SU-DHL-6 (cell line): ENCODE measurements at regions not wholly inside any gene's neighbourhood (a gene's known extent, or its start where the extent isn't known, plus 50 kb on each side); places are given as distances from the start of the nearest gene placed in this dataset.

Experiments used
- H2AFZ ChIP-seq: fragments of 200-600 bp; sonication (generic); 2 replicates; pipeline ENCODE4 v1.6.1; 2014; ENCODE audit warnings: low read depth, mild to moderate bottlenecking, moderate library complexity, mixed read lengths, antibody characterized with exemption, low read length; ENCODE audit not compliant: severe bottlenecking
- H3F3A ChIP-seq: fragments of 200-600 bp; shearing (Covaris generic); 2 replicates; pipeline ENCODE4 v1.6.0; 2016; ENCODE audit warnings: antibody characterized with exemption, mild to moderate bottlenecking; ENCODE audit not compliant: insufficient read depth
- H3K27ac ChIP-seq: fragments of 200-600 bp; sonication (generic); 2 replicates; pipeline ENCODE4 v1.5.1; 2016; ENCODE audit warnings: low read depth, mild to moderate bottlenecking, low read length, moderate library complexity, mixed read lengths
- H3K27me3 ChIP-seq: fragments of 200-600 bp; sonication (generic), shearing (Covaris generic); 2 replicates; pipeline ENCODE4 v1.6.0; 2014; ENCODE audit warnings: mild to moderate bottlenecking, low read length
- H3K36me3 ChIP-seq: fragments of 200-600 bp; sonication (generic); 2 replicates; pipeline ENCODE4 v1.6.1; 2014; ENCODE audit warnings: mild to moderate bottlenecking, low read length, mixed read lengths
- H3K4me2 ChIP-seq: fragments of 300-600, 200-600 bp; shearing (Covaris generic), sonication (generic); 2 replicates; pipeline ENCODE4 v1.6.0; 2014; ENCODE audit warnings: low read length, low read depth, mild to moderate bottlenecking; ENCODE audit not compliant: poor library complexity, severe bottlenecking
- H3K4me3 ChIP-seq: fragments of 200-600 bp; sonication (generic); 2 replicates; pipeline ENCODE4 v1.5.1; 2014; ENCODE audit warnings: antibody characterized with exemption, low read length, mild to moderate bottlenecking, mixed read lengths; ENCODE audit not compliant: insufficient read depth, poor library complexity, severe bottlenecking
- H3K79me2 ChIP-seq: fragments of 200-600 bp; sonication (generic); 2 replicates; pipeline ENCODE4 v1.6.1; 2014; ENCODE audit warnings: mild to moderate bottlenecking, low read length, moderate library complexity; ENCODE audit not compliant: insufficient read depth
- H3K9ac ChIP-seq: fragments of 200-600 bp; sonication (generic); 2 replicates; pipeline ENCODE4 v1.7.0; 2014; ENCODE audit warnings: mild to moderate bottlenecking, low read length
- H3K9me2 ChIP-seq: fragments of 200-600 bp; sonication (generic); replicated peaks from 2 replicates; pipeline ENCODE4 v1.6.1; 2014; ENCODE audit warnings: low read length; ENCODE audit not compliant: insufficient read depth
- H3K9me3 ChIP-seq: fragments of 200-600 bp; sonication (generic); 2 replicates; pipeline ENCODE4 v1.6.1; 2014; ENCODE audit warnings: low read length, mixed read lengths; ENCODE audit not compliant: insufficient read depth
- H4K20me1 ChIP-seq: fragments of 200-600 bp; sonication (generic); 2 replicates; pipeline ENCODE4 v1.6.1; 2014; ENCODE audit warnings: low read depth, mild to moderate bottlenecking, antibody characterized with exemption, low read length, moderate library complexity, mixed read lengths
- EZH2phosphoT487 ChIP-seq: fragments of 200-600 bp; sonication (generic), shearing (Covaris generic); conservative IDR thresholded peaks from 2 replicates; pipeline ENCODE4 v1.6.1; 2018; ENCODE audit warnings: mild to moderate bottlenecking, antibody characterized with exemption, low read length, moderate library complexity, mixed read lengths
- TF ChIP-seq, protein P1 (sequence below): fragments of 200-600 bp; sonication (generic); IDR thresholded peaks from one replicate; pipeline ENCODE4 v1.5.1; 2017; ENCODE audit warnings: antibody characterized with exemption, mild to moderate bottlenecking, low read length, moderate library complexity; ENCODE audit not compliant: insufficient read depth, poor library complexity, severe bottlenecking

GRCh38 chr4:26106776-26107175 lies 192.8 kb downstream of the SMIM20 start:
- Histone ChIP-seq H3K4me3 (no peak overlapping the region), H3K9me3 (no peaks in the 10 kb centered on the region), H4K20me1 (no peaks in the 10 kb centered on the region), H3F3A (no peaks in the 10 kb centered on the region), H3K9ac (no peak overlapping the region), H3K27ac (no peak overlapping the region), H3K9me2 (no peaks in the 10 kb centered on the region), H3K4me2 (no peak overlapping the region), H2AFZ (no peak overlapping the region), H3K27me3 (no peaks in the 10 kb centered on the region), H3K36me3 (no peaks in the 10 kb centered on the region), H3K79me2 (no peaks in the 10 kb centered on the region)
- no peak for TF ChIP-seq EZH2phosphoT487
- TF ChIP-seq, protein P1, sequence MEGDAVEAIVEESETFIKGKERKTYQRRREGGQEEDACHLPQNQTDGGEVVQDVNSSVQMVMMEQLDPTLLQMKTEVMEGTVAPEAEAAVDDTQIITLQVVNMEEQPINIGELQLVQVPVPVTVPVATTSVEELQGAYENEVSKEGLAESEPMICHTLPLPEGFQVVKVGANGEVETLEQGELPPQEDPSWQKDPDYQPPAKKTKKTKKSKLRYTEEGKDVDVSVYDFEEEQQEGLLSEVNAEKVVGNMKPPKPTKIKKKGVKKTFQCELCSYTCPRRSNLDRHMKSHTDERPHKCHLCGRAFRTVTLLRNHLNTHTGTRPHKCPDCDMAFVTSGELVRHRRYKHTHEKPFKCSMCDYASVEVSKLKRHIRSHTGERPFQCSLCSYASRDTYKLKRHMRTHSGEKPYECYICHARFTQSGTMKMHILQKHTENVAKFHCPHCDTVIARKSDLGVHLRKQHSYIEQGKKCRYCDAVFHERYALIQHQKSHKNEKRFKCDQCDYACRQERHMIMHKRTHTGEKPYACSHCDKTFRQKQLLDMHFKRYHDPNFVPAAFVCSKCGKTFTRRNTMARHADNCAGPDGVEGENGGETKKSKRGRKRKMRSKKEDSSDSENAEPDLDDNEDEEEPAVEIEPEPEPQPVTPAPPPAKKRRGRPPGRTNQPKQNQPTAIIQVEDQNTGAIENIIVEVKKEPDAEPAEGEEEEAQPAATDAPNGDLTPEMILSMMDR: no peak

DNA sequence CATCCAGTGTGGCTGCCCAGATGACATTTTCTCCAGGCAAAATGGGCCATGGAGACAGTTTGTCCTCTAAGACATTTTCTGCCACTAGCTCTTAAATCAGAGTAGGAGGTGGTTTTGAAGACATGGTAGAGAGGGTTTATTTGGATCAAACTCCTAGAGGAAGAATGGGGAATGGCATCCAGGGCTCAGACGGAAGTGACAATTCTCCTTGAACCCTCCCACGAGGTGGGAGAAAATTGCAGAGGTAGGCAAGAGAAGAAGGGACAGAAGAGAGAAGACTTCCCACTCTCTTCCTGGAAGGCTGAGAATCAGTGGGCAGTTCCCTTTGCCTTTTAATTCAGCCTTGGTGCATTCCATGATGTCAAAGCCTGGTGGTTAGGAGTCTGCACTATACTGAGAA lies 194.0 kb downstream of the SMIM20 start:
- no peaks in the 10 kb centered on the region; the same call in 1 of the 2 replicates for H3K9me3 ChIP-seq
- no peak overlapping the region for H3K9ac ChIP-seq
- H3K27ac ChIP-seq: no peak overlapping the region

DNA sequence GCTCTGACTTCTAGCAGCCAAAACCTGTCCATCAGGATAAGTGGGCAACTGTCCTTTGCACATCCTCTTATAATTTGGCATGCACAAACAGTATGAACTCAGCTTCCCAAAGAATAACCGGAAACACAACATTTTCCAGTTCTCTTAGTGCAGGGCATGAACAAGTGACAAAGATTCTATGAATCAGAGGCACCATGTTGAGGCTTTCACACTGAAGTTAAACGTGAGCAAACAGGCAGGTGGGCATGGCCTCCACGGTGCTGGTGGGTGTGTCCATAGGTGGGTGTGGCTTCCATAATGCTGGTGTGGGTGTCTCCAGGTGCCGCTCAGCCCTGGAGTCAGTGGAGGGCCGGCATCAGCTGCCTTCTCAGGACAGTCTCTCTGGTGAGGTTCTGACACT lies 196.5 kb downstream of the SMIM20 start:
- H3K9me2 ChIP-seq: no peaks in the 10 kb centered on the region
- no peak overlapping the region for H3K4me3 ChIP-seq
- H3K27me3 ChIP-seq: no peaks in the 10 kb centered on the region
- H2AFZ ChIP-seq: no peak overlapping the region
- no peak overlapping the region for H3K9ac ChIP-seq
- no peak for TF ChIP-seq EZH2phosphoT487
- TF ChIP-seq, protein P1: no peak
- H3K27ac ChIP-seq: no peak overlapping the region
- no peaks in the 10 kb centered on the region for H3F3A ChIP-seq
- no peak overlapping the region for H3K4me2 ChIP-seq
- no peaks in the 10 kb centered on the region for H4K20me1 ChIP-seq
- no peaks in the 10 kb centered on the region for H3K36me3 ChIP-seq
- H3K79me2 ChIP-seq: no peaks in the 10 kb centered on the region
- no peaks in the 10 kb centered on the region; the same call in 1 of the 2 replicates for H3K9me3 ChIP-seq

More for the DNA sequence above, 194.0 kb downstream of the SMIM20 start:
- H3K79me2 ChIP-seq: no peaks in the 10 kb centered on the region
- H4K20me1 ChIP-seq: no peaks in the 10 kb centered on the region
- H3F3A ChIP-seq: no peaks in the 10 kb centered on the region
- TF ChIP-seq EZH2phosphoT487: no peak
- TF ChIP-seq, protein P1: no peak
- no peaks in the 10 kb centered on the region for H3K36me3 ChIP-seq
- no peak overlapping the region for H3K4me3 ChIP-seq
- H3K4me2 ChIP-seq: no peak overlapping the region
- no peaks in the 10 kb centered on the region for H3K9me2 ChIP-seq
- H2AFZ ChIP-seq: no peak overlapping the region
- no peaks in the 10 kb centered on the region for H3K27me3 ChIP-seq
